Endodermal cell (in vitro differentiated cells): ENCODE measurements at regions not wholly inside any gene's neighbourhood (a gene's known extent, or its start where the extent isn't known, plus 50 kb on each side); places are given as distances from the start of the nearest gene placed in this dataset.
A peak's percentile ranks its signal among the peaks of the same experiment; 100 is the strongest.

Experiments used
- DNase-seq: peaks from one replicate; pipeline ENCODE4 v3.0.0-alpha.2; 2017
- H3K27ac ChIP-seq: 2 replicates; pipeline ENCODE4 v1.5.1; 2013; ENCODE audit warnings: mild to moderate bottlenecking, low read depth, low read length, moderate library complexity
- H3K27me3 ChIP-seq: 2 replicates; pipeline ENCODE4 v1.6.1; 2013; ENCODE audit warnings: mild to moderate bottlenecking, low read length, moderate library complexity; ENCODE audit not compliant: insufficient read depth, control insufficient read depth, poor library complexity, severe bottlenecking
- H3K36me3 ChIP-seq: 2 replicates; pipeline ENCODE4 v1.7.0; 2013; ENCODE audit warnings: mild to moderate bottlenecking, low read length, moderate library complexity; ENCODE audit not compliant: control insufficient read depth, insufficient read depth
- H3K4me1 ChIP-seq: one replicate; pipeline ENCODE4 v1.7.0; 2013; ENCODE audit warnings: low read length; ENCODE audit not compliant: control insufficient read depth, insufficient read depth
- H3K4me3 ChIP-seq: 2 replicates; pipeline ENCODE4 v1.5.1; 2013; ENCODE audit warnings: mild to moderate bottlenecking, low read length, moderate library complexity
- H3K9ac ChIP-seq: 2 replicates; pipeline ENCODE4 v1.6.1; 2013; ENCODE audit warnings: mild to moderate bottlenecking, low read length, moderate library complexity; ENCODE audit not compliant: poor library complexity, severe bottlenecking; ENCODE audit errors: extremely low read depth
- H3K9me3 ChIP-seq: 2 replicates; pipeline ENCODE4 v1.6.1; 2013; ENCODE audit warnings: mild to moderate bottlenecking, low read length, moderate library complexity; ENCODE audit not compliant: control insufficient read depth
- H3K27ac Mint-ChIP-seq: 2 replicates; pipeline ENCODE4 v1.8.0; 2020; ENCODE audit warnings: mixed read lengths
- H3K27me3 Mint-ChIP-seq: 2 replicates; pipeline ENCODE4 v1.8.0; 2021; ENCODE audit warnings: mild to moderate bottlenecking, mixed read lengths; ENCODE audit not compliant: insufficient read depth
- H3K36me3 Mint-ChIP-seq: 2 replicates; pipeline ENCODE4 v1.8.0; 2020; ENCODE audit warnings: low read depth, mixed read lengths
- H3K4me1 Mint-ChIP-seq: 2 replicates; pipeline ENCODE4 v1.8.0; 2020; ENCODE audit warnings: mixed read lengths
- H3K4me3 Mint-ChIP-seq: 2 replicates; pipeline ENCODE4 v1.8.0; 2020; ENCODE audit warnings: mild to moderate bottlenecking, moderate library complexity, mixed read lengths
- H3K9me3 Mint-ChIP-seq: 2 replicates; pipeline ENCODE4 v1.8.0; 2020; ENCODE audit warnings: mild to moderate bottlenecking, mixed read lengths
- CTCF ChIP-seq: fragments of 200-600 bp; sonication (generic); conservative IDR thresholded peaks from 2 replicates; pipeline ENCODE4 v1.5.0; 2021; ENCODE audit warnings: antibody characterized with exemption, mild to moderate bottlenecking
- WGBS, 2 experiments: methylation state at CpG; one replicate each; pipeline versions ENCODE4 v1.1.5 to v1.1.7; 2013; ENCODE audit warnings: missing lambda C conversion rate in 2 of 2, mixed read lengths in 1 of 2; ENCODE audit not compliant: insufficient coverage in 1 of 2, insufficient read length in 1 of 2; 5-methylcytosine and 5-hydroxymethylcytosine counted together

GRCh38 chr6:47180633-47181032 is 129.1 kb downstream of the TNFRSF21 start:
- Mint-ChIP-seq H3K4me3 (no peak overlapping the region), H3K4me1 (peaks cover 25% of the 10 kb centered on the region), H3K27me3 (no peaks in the 10 kb centered on the region), H3K36me3 (no peaks in the 10 kb centered on the region), H3K27ac (peak overlapping the region; percentile 50), H3K9me3 (no peaks in the 10 kb centered on the region)
- Histone ChIP-seq H3K27me3 (no peaks in the 10 kb centered on the region), H3K27ac (no peak overlapping the region), H3K9me3 (no peaks in the 10 kb centered on the region), H3K4me1 (peaks cover 28% of the 10 kb centered on the region), H3K4me3 (peak overlapping the region; percentile 64), H3K36me3 (no peaks in the 10 kb centered on the region), H3K9ac (peak overlapping the region; percentile 26)
- peak; percentile 69 for DNase-seq
- 79% methylated on average over 2 of the region's 2 CpGs; no CpG with 5 or more reads in 1 of the 2 experiments for WGBS, 2 experiments
- TF ChIP-seq CTCF = peak; percentile 14

- TF ChIP-seq CTCF = no peak
- no peaks in the 10 kb centered on the region for H3K27me3 Mint-ChIP-seq
- peaks cover 23% of the 10 kb centered on the region for H3K4me1 Mint-ChIP-seq
- Histone ChIP-seq H3K36me3 (no peaks in the 10 kb centered on the region), H3K9me3 (no peaks in the 10 kb centered on the region), H3K27me3 (no peaks in the 10 kb centered on the region), H3K27ac (no peak overlapping the region), H3K4me1 (peaks cover 28% of the 10 kb centered on the region), H3K4me3 (no peak overlapping the region), H3K9ac (no peak overlapping the region)
- H3K4me3 Mint-ChIP-seq = no peak overlapping the region
- H3K27ac Mint-ChIP-seq = no peak overlapping the region
- DNase-seq = no peak
- H3K36me3 Mint-ChIP-seq = no peaks in the 10 kb centered on the region
- H3K9me3 Mint-ChIP-seq = no peaks in the 10 kb centered on the region
These were observed 130.4 kb downstream of the TNFRSF21 start for GRCh38 chr6:47179286-47179685.

- Mint-ChIP-seq H3K4me3 (no peak overlapping the region), H3K27ac (no peak overlapping the region), H3K4me1 (peaks cover 8% of the 10 kb centered on the region), H3K27me3 (no peaks in the 10 kb centered on the region), H3K36me3 (no peaks in the 10 kb centered on the region), H3K9me3 (peaks cover 5% of the 10 kb centered on the region)
- no peak for TF ChIP-seq CTCF
- 94 to 97% methylated on average over 3 of the region's 3 CpGs for WGBS, 2 experiments
- Histone ChIP-seq H3K4me1 (peaks cover 7% of the 10 kb centered on the region), H3K9ac (no peak overlapping the region), H3K27me3 (no peaks in the 10 kb centered on the region), H3K36me3 (no peaks in the 10 kb centered on the region), H3K27ac (no peak overlapping the region), H3K4me3 (no peak overlapping the region), H3K9me3 (no peaks in the 10 kb centered on the region)
- no peak for DNase-seq
These were observed 133.5 kb upstream of the ADGRF1 start for GRCh38 chr6:47175656-47176055.
